ENCODE measurements at regions not wholly inside any gene's neighbourhood (a gene's known extent, or its start where the extent isn't known, plus 50 kb on each side); places are given as distances from the start of the nearest gene placed in this dataset.

DNA sequence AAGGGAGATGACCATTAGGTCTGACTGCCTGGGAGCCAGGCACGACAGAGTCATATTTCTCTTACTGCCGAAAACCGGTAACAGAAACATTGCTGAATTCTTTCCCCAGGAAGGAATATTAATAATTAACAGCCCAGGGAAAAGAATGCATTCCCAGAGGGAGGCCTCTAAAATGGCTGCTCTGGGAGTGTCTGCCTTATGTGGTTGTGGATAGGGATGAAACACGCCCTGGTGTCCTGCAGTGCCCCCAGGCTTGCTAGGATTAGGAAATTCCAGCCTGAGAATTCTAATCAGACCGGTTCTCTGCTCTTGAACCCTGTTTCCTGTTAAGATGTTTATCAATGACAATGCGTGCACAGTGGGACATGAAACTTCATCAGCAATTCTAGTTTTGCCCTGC is 226.7 kb downstream of the GPAM start:
- TF ChIP-seq EZH2 (IDR thresholded peaks at IDR 0.05; ENCODE audit: borderline replicate concordance, insufficient read depth, low read depth, low read length, poor library complexity, severe bottlenecking): no peak
- TF ChIP-seq, protein P1, sequence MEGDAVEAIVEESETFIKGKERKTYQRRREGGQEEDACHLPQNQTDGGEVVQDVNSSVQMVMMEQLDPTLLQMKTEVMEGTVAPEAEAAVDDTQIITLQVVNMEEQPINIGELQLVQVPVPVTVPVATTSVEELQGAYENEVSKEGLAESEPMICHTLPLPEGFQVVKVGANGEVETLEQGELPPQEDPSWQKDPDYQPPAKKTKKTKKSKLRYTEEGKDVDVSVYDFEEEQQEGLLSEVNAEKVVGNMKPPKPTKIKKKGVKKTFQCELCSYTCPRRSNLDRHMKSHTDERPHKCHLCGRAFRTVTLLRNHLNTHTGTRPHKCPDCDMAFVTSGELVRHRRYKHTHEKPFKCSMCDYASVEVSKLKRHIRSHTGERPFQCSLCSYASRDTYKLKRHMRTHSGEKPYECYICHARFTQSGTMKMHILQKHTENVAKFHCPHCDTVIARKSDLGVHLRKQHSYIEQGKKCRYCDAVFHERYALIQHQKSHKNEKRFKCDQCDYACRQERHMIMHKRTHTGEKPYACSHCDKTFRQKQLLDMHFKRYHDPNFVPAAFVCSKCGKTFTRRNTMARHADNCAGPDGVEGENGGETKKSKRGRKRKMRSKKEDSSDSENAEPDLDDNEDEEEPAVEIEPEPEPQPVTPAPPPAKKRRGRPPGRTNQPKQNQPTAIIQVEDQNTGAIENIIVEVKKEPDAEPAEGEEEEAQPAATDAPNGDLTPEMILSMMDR (IDR thresholded peaks at IDR 0.05): no peak
